ENCODE measurements at regions not wholly inside any gene's neighbourhood (a gene's known extent, or its start where the extent isn't known, plus 50 kb on each side); places are given as distances from the start of the nearest gene placed in this dataset.

- DNase-seq = no peak
Measured at GRCh38 chr4:32778938-32779337, 2058.8 kb downstream of the PCDH7 start.

GRCh38 chr4:32789026-32789608 is 2068.9 kb downstream of the PCDH7 start:
- no peak for DNase-seq

DNA sequence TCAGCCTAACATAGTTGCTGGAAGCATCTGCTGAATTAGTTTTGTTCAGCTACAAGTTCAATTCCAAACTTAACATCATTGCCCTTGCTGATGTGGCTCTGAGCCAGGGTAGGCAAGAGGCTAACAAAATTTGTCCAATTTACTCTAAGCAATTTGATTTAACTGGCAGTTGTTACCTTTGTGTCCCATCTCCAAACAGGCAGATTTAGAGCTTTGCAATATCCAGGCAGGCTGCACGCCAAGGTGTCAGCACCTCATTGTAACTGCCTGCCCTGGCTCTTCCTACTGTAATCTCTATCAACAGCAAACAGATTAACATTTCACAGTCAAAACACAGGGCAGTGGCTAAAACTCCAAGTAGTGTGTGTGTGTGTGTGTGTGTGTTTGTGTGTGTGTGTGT is 2070.6 kb downstream of the PCDH7 start:
- no peak for DNase-seq

GRCh38 chr4:32798471-32799159 is 2078.4 kb downstream of the PCDH7 start:
- no peak for DNase-seq

- DNase-seq = no peak
Measured at GRCh38 chr4:32824336-32824735, 2104.2 kb downstream of the PCDH7 start.

DNA sequence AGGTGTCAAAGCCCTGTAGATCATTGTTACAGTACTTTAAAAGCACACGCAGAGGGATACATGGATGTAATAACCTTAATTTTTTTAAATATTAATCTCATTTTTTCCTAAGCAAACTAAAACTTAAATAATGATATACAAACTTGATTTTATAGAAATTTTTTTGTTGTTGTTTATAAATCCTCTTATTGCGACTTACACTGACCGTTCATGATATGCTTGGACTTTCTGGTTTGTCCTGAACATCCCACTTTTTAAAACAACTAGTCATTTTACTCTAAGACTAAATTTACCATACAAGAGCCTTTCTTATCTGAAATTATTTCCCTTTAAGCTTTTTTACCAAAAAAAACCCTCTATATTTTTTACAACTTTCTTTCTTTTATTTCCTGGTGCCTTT is 2106.0 kb downstream of the PCDH7 start:
- no peak for DNase-seq

- no peak for DNase-seq
Measured at GRCh38 chr4:32830160-32830559, 2110.0 kb downstream of the PCDH7 start.

DNA sequence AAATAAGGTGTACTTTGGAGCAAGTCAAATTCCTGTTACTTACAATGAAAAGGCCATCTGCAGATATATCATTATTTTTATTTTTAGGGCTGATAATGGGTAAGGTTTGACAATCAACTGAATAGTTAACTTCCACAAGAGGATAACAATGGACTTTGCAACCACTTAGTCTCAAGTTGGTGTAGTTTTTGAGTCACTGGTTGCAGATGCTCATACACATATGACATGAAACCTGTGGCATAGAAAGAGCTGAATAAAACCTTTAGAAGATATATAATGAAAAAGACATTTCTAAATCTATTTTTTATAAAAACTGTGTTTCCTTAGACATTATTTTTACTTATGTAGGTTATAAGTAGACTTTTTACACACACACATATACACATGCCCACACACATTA is 2110.9 kb downstream of the PCDH7 start:
- no peak for DNase-seq

- no peak for DNase-seq
Measured at GRCh38 chr4:32840461-32841189, 2120.5 kb downstream of the PCDH7 start.

DNA sequence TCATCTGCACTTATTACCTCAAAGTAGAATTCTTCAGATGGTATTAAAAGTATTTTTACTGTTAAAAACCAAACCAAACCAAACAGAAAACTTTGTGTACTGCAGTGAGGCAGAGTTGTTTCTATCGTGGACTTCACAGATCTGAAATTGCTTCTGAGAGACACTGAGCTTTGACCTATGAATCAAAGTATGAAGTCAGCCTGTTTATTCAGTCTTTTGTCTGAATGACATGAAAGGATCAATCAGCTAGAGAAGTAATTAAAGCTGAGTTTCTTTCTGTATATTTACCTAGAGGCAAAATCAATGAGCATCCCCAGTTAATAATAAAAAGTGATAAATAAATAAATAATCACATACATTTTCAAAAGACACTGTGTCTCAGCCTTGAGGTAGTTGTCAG is 2121.0 kb downstream of the PCDH7 start:
- DNase-seq = no peak

GRCh38 chr4:32847461-32847860 is 2127.3 kb downstream of the PCDH7 start:
- DNase-seq = no peak

- no peak for DNase-seq
Measured at GRCh38 chr4:32855622-32856021, 2135.5 kb downstream of the PCDH7 start.

- no peak for DNase-seq
Measured at GRCh38 chr4:32858361-32858760, 2138.2 kb downstream of the PCDH7 start.

- DNase-seq = no peak
Measured at GRCh38 chr4:32858971-32859370, 2138.8 kb downstream of the PCDH7 start.

DNA sequence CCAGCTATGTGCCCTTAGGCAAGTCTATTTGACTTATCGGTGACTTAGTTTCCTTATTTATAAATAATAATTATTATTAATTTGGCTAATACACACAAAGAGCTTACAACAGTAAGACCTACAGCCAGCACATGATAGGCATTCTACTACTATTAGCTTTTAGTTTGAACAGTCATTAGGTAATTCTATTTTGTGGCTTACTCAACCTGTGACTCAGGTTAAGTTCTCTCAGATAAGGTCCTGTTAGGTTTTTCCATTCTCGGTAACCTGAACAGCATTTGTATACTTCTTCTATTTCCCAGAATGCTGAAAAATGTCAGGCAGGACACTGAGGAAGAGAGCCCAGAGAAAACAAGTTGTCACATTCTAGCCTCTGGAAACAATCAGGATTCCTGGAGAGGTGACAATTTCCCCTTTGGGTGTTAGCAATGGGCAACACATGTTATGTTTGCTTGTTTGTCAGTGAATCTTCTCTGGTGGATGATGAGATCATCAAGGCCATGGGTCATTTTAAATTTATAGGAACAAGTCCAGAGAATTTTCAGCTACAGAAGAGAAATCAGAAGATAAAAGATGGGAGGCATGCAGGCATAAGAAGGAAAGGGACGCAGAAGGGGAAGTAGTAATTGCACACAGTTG is 2144.7 kb downstream of the PCDH7 start:
- no peak for DNase-seq

DNA sequence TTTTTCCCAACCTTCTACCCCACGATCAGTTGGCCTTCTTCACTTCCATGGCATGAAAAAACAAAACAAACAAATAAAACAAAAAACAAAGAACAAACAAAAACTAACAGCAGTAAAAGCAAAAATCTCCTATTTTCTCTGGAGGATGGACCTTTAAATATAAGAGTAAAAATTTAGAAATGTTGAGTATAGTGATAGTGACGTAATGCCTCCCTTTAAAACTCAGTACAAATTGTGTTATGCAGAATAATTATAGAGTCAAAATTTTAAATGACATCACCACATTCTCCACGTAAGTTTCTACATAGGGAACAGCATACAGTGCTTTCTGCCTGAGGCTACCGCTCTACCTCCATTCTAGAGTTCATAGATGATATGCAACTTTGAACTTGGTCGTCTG is 2156.4 kb downstream of the PCDH7 start:
- no peak for DNase-seq

GRCh38 chr4:32879913-32880312 is 2159.7 kb downstream of the PCDH7 start:
- no peak for DNase-seq

DNA sequence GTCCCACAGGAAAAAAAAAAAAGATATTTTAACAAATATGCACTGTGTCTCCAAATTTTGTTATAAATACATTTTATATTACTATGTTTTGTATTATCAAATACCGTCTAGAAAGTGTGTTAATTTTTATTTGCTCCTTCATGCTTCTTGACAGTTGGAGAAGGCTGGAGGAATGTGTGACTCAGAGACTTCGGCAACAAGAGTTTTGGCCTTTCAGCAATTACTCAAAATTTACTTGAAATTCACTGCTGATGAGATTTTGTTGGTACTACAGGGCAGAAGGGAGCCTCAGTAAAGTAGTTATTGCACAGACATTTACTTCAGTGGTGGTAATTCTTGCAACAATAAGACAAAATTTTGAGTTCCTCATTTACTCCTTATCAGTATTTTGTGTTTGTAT is 2164.0 kb downstream of the PCDH7 start:
- DNase-seq = no peak

GRCh38 chr4:32890398-32890797 is 2170.2 kb downstream of the PCDH7 start:
- DNase-seq = no peak

DNA sequence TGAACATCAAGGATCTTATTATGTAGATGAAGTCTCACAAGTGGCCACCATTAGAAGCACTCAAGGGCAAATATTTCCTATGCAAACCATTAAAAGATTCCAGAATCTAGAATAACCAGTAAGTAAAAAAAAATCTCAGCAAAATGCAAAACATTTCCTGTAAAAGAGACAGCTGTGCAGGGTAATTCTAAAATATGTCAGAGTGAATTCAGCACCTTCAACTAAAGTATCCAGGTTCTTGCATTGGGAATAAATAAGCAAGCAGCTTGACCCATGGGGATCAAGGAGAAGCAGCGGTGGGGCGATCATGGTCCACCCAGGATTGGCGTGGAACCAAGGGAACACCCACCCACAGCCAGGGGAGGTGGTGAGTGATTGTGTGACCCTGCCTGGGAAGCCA is 2188.9 kb downstream of the PCDH7 start:
- no peak for DNase-seq

DNA sequence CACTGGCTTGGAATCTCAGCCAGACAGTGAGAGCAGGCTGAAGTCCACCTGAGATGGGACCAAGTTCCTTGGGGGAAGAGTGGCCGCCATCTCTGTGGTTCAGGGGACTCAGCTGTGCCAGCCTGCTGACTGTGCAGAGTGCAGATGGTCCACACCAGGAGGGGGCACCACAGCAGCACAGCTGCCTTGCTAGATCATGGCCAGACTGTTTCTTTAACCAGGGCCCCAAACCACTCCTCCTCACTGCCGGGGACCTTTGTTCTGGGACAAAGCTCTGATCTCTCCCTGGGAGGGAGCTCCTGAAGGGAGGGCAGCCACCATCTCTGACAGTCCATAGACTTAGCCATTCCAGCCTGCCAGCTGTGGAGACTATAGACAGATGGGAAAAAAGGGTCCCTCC is 2189.6 kb downstream of the PCDH7 start:
- DNase-seq = no peak

DNA sequence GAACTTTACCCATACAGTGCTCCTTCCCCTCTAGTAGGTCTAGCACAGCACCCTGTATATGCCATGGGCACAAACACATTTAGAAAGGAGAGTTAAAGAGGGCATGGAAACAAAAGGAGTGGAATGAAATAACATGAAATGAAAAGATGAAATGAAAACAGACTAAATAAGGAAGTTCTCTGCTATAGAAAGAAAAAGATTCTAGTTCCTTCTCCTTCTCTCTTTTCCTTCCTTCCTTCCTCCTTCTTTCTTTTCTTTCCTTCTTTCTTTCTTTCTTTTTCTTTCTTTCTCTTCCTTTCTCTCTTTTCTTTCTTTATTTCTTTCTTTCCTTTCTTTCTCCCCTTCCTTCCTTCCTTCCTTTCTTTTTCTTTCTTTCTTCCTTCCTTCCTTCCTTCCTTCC is 2197.4 kb downstream of the PCDH7 start:
- DNase-seq = no peak

- no peak for DNase-seq
Measured at GRCh38 chr4:32929796-32930699, 2209.9 kb downstream of the PCDH7 start.
